HCT116 (cell line): ENCODE measurements at regions not wholly inside any gene's neighbourhood (a gene's known extent, or its start where the extent isn't known, plus 50 kb on each side); places are given as distances from the start of the nearest gene placed in this dataset.

Source experiments
- ATAC-seq: fragments of 200-7000 bp; cut with Tn5 transposase; 2 replicates; pipeline ENCODE4 v1.9.1; 2020; ENCODE audit warnings: mild to moderate bottlenecking, moderate library complexity
- BruUV-seq: library from RNA; stranded (reverse); fragments of 400-500 nt; replicated peaks from 2 replicates; lab custom pipeline; 2021; lab: Mats Ljungman, UMichigan
- CTCF ChIA-PET: fragments of 300-600 bp; sonication (Branson Sonifier 250); formaldehyde crosslinking; loops from one replicate; lab custom pipeline; 2021; ENCODE audit warnings: antibody characterized with exemption; lab: Charles Lee
- POLR2A ChIA-PET: fragments of 300-600, 350-600 bp; sonication (Branson Sonifier 250); formaldehyde crosslinking; loops from one replicate; lab custom pipeline; 2021; ENCODE audit warnings: antibody characterized with exemption; lab: Charles Lee
- RAD21 ChIA-PET, 2 experiments: fragments of 300-600 bp; sonication (Branson Sonifier 250); formaldehyde crosslinking; loops; one replicate each; lab custom pipeline; 2023; ENCODE audit warnings: low total read pairs in 2 of 2; ENCODE audit not compliant: uncharacterized antibody in 2 of 2, unreplicated experiment in 2 of 2, low non-redundant PET in 1 of 2; lab: Charles Lee
- DNase-seq: peaks from one replicate; pipeline ENCODE4 v3.0.0-alpha.2; 2010; ENCODE audit warnings: low read depth, low spot score
- H2AFZ ChIP-seq: fragments of 200-600 bp; shearing (Covaris generic), sonication (generic); 2 replicates; pipeline ENCODE4 v1.6.1; 2017; ENCODE audit warnings: low read depth, mixed run types, mixed read lengths, antibody characterized with exemption, low read length; ENCODE audit not compliant: poor library complexity, severe bottlenecking
- H3K27ac ChIP-seq: 2 replicates; pipeline ENCODE4 v1.5.1; 2012; ENCODE audit warnings: low read depth, low read length
- H3K27me3 ChIP-seq: fragments of 200-600 bp; sonication (generic); 2 replicates; pipeline ENCODE4 v1.6.1; 2016; ENCODE audit warnings: mixed run types, low read length, mixed read lengths; ENCODE audit not compliant: insufficient read depth
- H3K36me3 ChIP-seq, 2 experiments: fragments of 200-500 bp in 1 of 2; fragments of 200-600 bp in 1 of 2; sonication (Bioruptor generic) in 1 of 2; sonication (generic) in 1 of 2; 2 replicates each; pipeline versions ENCODE4 v1.5.1 to v1.6.1; 2014 to 2016; ENCODE audit warnings: low read length in 2 of 2, inconsistent platforms in 1 of 2, mixed read lengths in 1 of 2, mixed run types in 1 of 2; ENCODE audit not compliant: insufficient read depth in 2 of 2, control insufficient read depth in 1 of 2
- H3K4me1 ChIP-seq, 2 experiments: fragments of 200-600 bp in 1 of 2; sonication (generic) in 1 of 2; 2 replicates each; pipeline versions ENCODE4 v1.5.1 to v1.6.1; 2012 to 2017; ENCODE audit warnings: low read length in 2 of 2, inconsistent platforms in 1 of 2, mild to moderate bottlenecking in 1 of 2, mixed read lengths in 1 of 2, mixed run types in 1 of 2, moderate library complexity in 1 of 2; ENCODE audit not compliant: insufficient read depth in 2 of 2, control insufficient read depth in 1 of 2
- H3K4me2 ChIP-seq: fragments of 200-600 bp; sonication (generic); 2 replicates; pipeline ENCODE4 v1.6.1; 2017; ENCODE audit warnings: mixed run types, low read length, mixed read lengths
- H3K4me3 ChIP-seq, 2 experiments: fragments of 200-600 bp in 1 of 2; sonication (generic) in 1 of 2; replicated peaks in 1 of 2; 2 replicates each; pipeline ENCODE4 v1.5.1; 2011 to 2016; ENCODE audit warnings: low read length in 2 of 2, control low read depth in 1 of 2, low read depth in 1 of 2, mild to moderate bottlenecking in 1 of 2, mixed read lengths in 1 of 2, mixed run types in 1 of 2
- H3K79me2 ChIP-seq: fragments of 200-600 bp; sonication (generic); 2 replicates; pipeline ENCODE4 v1.6.1; 2017; ENCODE audit warnings: mild to moderate bottlenecking, mixed run types, low read length, moderate library complexity, mixed read lengths; ENCODE audit not compliant: insufficient read depth
- H3K9ac ChIP-seq: fragments of 200-600 bp; sonication (generic); 2 replicates; pipeline ENCODE4 v1.6.1; 2016; ENCODE audit warnings: low read length, mixed read lengths
- H3K9me2 ChIP-seq: fragments of 200-600 bp; sonication (generic), shearing (Covaris generic); 2 replicates; pipeline ENCODE4 v1.6.1; 2017; ENCODE audit warnings: mixed run types, mild to moderate bottlenecking, moderate library complexity; ENCODE audit not compliant: insufficient read depth
- H3K9me3 ChIP-seq, 2 experiments: fragments of 200-500 bp in 1 of 2; fragments of 200-600 bp in 1 of 2; sonication (Bioruptor generic) in 1 of 2; sonication (generic) in 1 of 2; 2 replicates each; pipeline ENCODE4 v1.6.1; 2014 to 2017; ENCODE audit warnings: low read length in 2 of 2, mixed read lengths in 2 of 2, inconsistent platforms in 1 of 2, low read depth in 1 of 2, mild to moderate bottlenecking in 1 of 2, mixed run types in 1 of 2, moderate library complexity in 1 of 2; ENCODE audit not compliant: control insufficient read depth in 1 of 2, insufficient read depth in 1 of 2
- H4K20me1 ChIP-seq: fragments of 200-600 bp; sonication (generic), shearing (Covaris generic); 2 replicates; pipeline ENCODE4 v1.6.1; 2017; ENCODE audit warnings: mixed run types, mild to moderate bottlenecking, moderate library complexity; ENCODE audit not compliant: insufficient read depth
- CBX3 ChIP-seq: IDR thresholded peaks from 2 replicates; pipeline ENCODE4 v1.6.1; 2012; ENCODE audit warnings: low read depth
- EGR1 ChIP-seq: IDR thresholded peaks from 2 replicates; pipeline ENCODE4 v1.6.1; 2012; ENCODE audit warnings: low read depth
- ELF1 ChIP-seq: IDR thresholded peaks from 2 replicates; pipeline ENCODE4 v1.6.1; 2012; ENCODE audit warnings: low read depth, borderline replicate concordance
- EZH2 ChIP-seq: fragments of 200-600 bp; sonication (generic); IDR thresholded peaks from 2 replicates; pipeline ENCODE4 v1.6.1; 2017; ENCODE audit warnings: antibody characterized with exemption, mixed run types
- FOSL1 ChIP-seq: IDR thresholded peaks from 2 replicates; pipeline ENCODE4 v1.6.1; 2012; ENCODE audit warnings: low read depth
- JUND ChIP-seq: IDR thresholded peaks from 2 replicates; pipeline ENCODE4 v1.6.1; 2012
- POLR2A ChIP-seq: IDR thresholded peaks from 2 replicates; pipeline ENCODE4 v1.7.0; 2011; ENCODE audit warnings: borderline replicate concordance; ENCODE audit not compliant: insufficient read depth, insufficient read length; ENCODE audit errors: extremely low read depth
- POLR2AphosphoS5 ChIP-seq: IDR thresholded peaks from 2 replicates; pipeline ENCODE4 v1.6.1; 2011; ENCODE audit warnings: mild to moderate bottlenecking, low read depth, low read length, moderate library complexity
- RAD21 ChIP-seq: IDR thresholded peaks from 2 replicates; pipeline ENCODE4 v1.6.1; 2012; ENCODE audit warnings: low read depth, mild to moderate bottlenecking
- SP1 ChIP-seq: IDR thresholded peaks from 2 replicates; pipeline ENCODE4 v1.6.1; 2012; ENCODE audit warnings: low read depth
- TCF7L2 ChIP-seq: IDR thresholded peaks from 2 replicates; pipeline ENCODE4 v1.7.0; 2011; ENCODE audit warnings: borderline replicate concordance, inconsistent platforms; ENCODE audit not compliant: insufficient read depth, insufficient read length; ENCODE audit errors: extremely low read depth
- YY1 ChIP-seq: IDR thresholded peaks from 2 replicates; pipeline ENCODE4 v1.6.1; 2011; ENCODE audit warnings: low read length, low read depth, moderate library complexity, mild to moderate bottlenecking; ENCODE audit not compliant: insufficient replicate concordance; ENCODE audit errors: extremely low read depth
- ZNF274 ChIP-seq: fragments of 200-500 bp; sonication (Bioruptor generic); IDR thresholded peaks from 2 replicates; pipeline ENCODE4 v1.6.1; 2014; ENCODE audit warnings: mild to moderate bottlenecking, low read depth, low read length, inconsistent platforms
- intact Hi-C: fragments of 100-400 bp; cut with micrococcal nuclease; formaldehyde crosslinking; loops from 2 replicates; pipeline ENCODE4 v1.10.0; 2022
- TF ChIP-seq, protein P1 (sequence below): IDR thresholded peaks from 2 replicates; pipeline ENCODE4 v1.6.1; 2012; ENCODE audit warnings: low read depth
- TF ChIP-seq, protein P2 (sequence below): IDR thresholded peaks from 2 replicates; pipeline ENCODE4 v1.6.1; 2012
- TF ChIP-seq, protein P3 (sequence below): IDR thresholded peaks from 2 replicates; pipeline ENCODE4 v1.6.1; 2012
- TF ChIP-seq, protein P4 (sequence below), 3 experiments: fragments of 200-600 bp in 1 of 3; sonication (generic) in 1 of 3; IDR thresholded peaks in 2 of 3; conservative IDR thresholded peaks in 1 of 3; 2 replicates each; pipeline ENCODE4 v1.5.1; 2012 to 2017; ENCODE audit warnings: low read depth in 2 of 3, low read length in 2 of 3, antibody characterized with exemption in 1 of 3, borderline replicate concordance in 1 of 3, control low read depth in 1 of 3, mild to moderate bottlenecking in 1 of 3, mixed read lengths in 1 of 3, mixed run types in 1 of 3, moderate library complexity in 1 of 3; ENCODE audit not compliant: insufficient read depth in 1 of 3

DNA sequence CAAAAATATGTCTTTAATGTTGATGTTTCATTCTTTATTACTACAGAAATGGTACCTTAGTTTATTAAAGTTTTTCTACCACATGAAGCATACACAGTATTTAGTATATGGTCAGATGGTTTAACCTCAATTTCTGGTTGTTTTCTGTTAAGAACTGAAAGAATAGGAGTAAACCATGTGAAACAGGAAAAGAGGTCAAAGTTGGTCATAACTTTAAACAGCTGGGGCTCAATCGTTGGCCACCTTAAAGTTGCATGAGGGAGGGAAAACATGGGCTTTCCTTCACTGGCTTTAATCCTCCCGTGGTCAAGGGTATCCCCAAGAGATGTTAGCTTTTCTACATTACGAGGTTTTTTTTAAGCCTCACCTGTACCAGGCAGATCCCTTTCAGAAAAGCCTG is 483.3 kb upstream of the ADAMTS5 start:
- Histone ChIP-seq H3K27ac (no peak overlapping the region), H3K79me2 (no peaks in the 10 kb centered on the region), H3K27me3 (no peaks in the 10 kb centered on the region), H4K20me1 (no peaks in the 10 kb centered on the region), H3K9me3 (peaks cover 5 to 16% of the 10 kb centered on the region in 2 experiments; a peak in 2 of 4 replicates), H3K36me3 (no peaks in the 10 kb centered on the region), H2AFZ (no peak overlapping the region), H3K9me2 (no peaks in the 10 kb centered on the region), H3K4me3 (no peak overlapping the region), H3K4me1 (no peaks in the 10 kb centered on the region), H3K4me2 (no peak overlapping the region), H3K9ac (no peak overlapping the region)
- ChIA-PET POLR2A (no interaction called here), RAD21 (no interaction called here), CTCF (no interaction called here)
- intact Hi-C loops, result no loop called here
- DNase-seq (no peak), ATAC-seq (no peak)
- TF ChIP-seq EGR1 (no peak), EZH2 (no peak), POLR2A (no peak), JUND (no peak), YY1 (no peak)
- TF ChIP-seq, protein P1, sequence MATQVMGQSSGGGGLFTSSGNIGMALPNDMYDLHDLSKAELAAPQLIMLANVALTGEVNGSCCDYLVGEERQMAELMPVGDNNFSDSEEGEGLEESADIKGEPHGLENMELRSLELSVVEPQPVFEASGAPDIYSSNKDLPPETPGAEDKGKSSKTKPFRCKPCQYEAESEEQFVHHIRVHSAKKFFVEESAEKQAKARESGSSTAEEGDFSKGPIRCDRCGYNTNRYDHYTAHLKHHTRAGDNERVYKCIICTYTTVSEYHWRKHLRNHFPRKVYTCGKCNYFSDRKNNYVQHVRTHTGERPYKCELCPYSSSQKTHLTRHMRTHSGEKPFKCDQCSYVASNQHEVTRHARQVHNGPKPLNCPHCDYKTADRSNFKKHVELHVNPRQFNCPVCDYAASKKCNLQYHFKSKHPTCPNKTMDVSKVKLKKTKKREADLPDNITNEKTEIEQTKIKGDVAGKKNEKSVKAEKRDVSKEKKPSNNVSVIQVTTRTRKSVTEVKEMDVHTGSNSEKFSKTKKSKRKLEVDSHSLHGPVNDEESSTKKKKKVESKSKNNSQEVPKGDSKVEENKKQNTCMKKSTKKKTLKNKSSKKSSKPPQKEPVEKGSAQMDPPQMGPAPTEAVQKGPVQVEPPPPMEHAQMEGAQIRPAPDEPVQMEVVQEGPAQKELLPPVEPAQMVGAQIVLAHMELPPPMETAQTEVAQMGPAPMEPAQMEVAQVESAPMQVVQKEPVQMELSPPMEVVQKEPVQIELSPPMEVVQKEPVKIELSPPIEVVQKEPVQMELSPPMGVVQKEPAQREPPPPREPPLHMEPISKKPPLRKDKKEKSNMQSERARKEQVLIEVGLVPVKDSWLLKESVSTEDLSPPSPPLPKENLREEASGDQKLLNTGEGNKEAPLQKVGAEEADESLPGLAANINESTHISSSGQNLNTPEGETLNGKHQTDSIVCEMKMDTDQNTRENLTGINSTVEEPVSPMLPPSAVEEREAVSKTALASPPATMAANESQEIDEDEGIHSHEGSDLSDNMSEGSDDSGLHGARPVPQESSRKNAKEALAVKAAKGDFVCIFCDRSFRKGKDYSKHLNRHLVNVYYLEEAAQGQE, result no peak
- TF ChIP-seq, protein P2, sequence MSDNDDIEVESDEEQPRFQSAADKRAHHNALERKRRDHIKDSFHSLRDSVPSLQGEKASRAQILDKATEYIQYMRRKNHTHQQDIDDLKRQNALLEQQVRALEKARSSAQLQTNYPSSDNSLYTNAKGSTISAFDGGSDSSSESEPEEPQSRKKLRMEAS, result no peak
- no TSS peak for BruUV-seq

DNA sequence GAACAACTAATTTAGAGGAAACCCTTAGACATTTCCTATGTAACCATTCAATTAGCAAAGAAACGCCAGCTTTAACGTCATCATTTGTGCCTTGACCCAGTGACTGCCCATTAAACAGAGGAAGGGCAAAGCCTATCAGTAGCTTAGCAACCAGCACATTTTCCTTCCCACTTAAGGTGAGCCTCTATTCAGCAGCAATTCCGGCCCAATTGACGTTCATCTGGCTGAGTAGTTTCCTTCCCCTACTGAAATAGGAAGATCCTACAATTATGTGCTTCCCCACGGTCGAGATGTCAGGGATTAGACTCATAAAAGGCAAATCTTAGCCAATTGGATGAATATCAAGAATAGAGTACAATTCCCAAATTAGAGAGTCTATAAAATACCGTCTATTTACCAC is 482.1 kb upstream of the ADAMTS5 start:
- H3K9me3 ChIP-seq, result peaks cover 5 to 12% of the 10 kb centered on the region in 2 experiments; a peak in 2 of 4 replicates
- H3K36me3 ChIP-seq, result no peaks in the 10 kb centered on the region
- BruUV-seq, result no TSS peak
- H3K27me3 ChIP-seq, result no peaks in the 10 kb centered on the region
- no peak overlapping the region for H3K4me2 ChIP-seq
- ATAC-seq (no peak), DNase-seq (no peak)
- ChIA-PET POLR2A (no interaction called here), CTCF (no interaction called here), RAD21 (no interaction called here)
- no peaks in the 10 kb centered on the region for H4K20me1 ChIP-seq
- no peaks in the 10 kb centered on the region for H3K79me2 ChIP-seq
- H3K27ac ChIP-seq, result no peak overlapping the region
- no peak overlapping the region for H3K4me3 ChIP-seq
- no peak overlapping the region for H3K9ac ChIP-seq
- no peak overlapping the region for H2AFZ ChIP-seq
- no peaks in the 10 kb centered on the region for H3K9me2 ChIP-seq
- no peaks in the 10 kb centered on the region for H3K4me1 ChIP-seq
- intact Hi-C loops, result no loop called here
- TF ChIP-seq YY1 (no peak), RAD21 (no peak), FOSL1 (no peak), TCF7L2 (no peak), ZNF274 (no peak), EGR1 (no peak), EZH2 (no peak), SP1 (no peak), ELF1 (no peak), POLR2AphosphoS5 (no peak), CBX3 (no peak)
- TF ChIP-seq, protein P3, sequence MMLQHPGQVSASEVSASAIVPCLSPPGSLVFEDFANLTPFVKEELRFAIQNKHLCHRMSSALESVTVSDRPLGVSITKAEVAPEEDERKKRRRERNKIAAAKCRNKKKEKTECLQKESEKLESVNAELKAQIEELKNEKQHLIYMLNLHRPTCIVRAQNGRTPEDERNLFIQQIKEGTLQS, result no peak
- TF ChIP-seq, protein P4, sequence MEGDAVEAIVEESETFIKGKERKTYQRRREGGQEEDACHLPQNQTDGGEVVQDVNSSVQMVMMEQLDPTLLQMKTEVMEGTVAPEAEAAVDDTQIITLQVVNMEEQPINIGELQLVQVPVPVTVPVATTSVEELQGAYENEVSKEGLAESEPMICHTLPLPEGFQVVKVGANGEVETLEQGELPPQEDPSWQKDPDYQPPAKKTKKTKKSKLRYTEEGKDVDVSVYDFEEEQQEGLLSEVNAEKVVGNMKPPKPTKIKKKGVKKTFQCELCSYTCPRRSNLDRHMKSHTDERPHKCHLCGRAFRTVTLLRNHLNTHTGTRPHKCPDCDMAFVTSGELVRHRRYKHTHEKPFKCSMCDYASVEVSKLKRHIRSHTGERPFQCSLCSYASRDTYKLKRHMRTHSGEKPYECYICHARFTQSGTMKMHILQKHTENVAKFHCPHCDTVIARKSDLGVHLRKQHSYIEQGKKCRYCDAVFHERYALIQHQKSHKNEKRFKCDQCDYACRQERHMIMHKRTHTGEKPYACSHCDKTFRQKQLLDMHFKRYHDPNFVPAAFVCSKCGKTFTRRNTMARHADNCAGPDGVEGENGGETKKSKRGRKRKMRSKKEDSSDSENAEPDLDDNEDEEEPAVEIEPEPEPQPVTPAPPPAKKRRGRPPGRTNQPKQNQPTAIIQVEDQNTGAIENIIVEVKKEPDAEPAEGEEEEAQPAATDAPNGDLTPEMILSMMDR (IDR thresholded peaks at IDR 0.05 in 2 of 3, conservative IDR thresholded peaks at IDR 0.05 in 1 of 3; ENCODE audit: borderline replicate concordance in 1 of 3, insufficient read depth in 1 of 3, low read depth in 2 of 3, low read length in 2 of 3), result no peak
